ENCODE measurements at regions not wholly inside any gene's neighbourhood (a gene's known extent, or its start where the extent isn't known, plus 50 kb on each side); places are given as distances from the start of the nearest gene placed in this dataset.

DNA sequence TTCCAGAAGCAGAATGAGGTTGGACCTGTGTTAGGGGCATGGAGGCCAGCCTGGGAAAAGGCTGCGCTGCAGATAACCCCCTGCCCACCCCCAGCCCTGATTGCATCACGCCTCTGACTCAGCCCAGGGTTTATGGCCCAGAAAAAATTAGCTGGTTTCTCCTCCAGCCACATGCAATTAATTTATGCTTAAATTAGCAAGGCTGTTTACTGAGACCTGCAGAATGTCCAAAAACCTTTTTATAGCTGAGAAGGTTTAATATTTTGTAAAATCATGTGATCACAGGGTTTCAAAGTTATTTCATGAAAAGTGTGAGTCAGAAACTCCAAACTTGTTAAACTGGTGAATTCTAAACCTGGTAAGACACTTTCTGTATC is 123.1 kb upstream of the HDAC4 start:
- CTCF ChIA-PET, result no interaction called here
- POLR2A ChIA-PET, result no interaction called here
- DNase-seq (ENCODE audit: extremely low spot score), result no peak
- TF ChIP-seq, protein P1, sequence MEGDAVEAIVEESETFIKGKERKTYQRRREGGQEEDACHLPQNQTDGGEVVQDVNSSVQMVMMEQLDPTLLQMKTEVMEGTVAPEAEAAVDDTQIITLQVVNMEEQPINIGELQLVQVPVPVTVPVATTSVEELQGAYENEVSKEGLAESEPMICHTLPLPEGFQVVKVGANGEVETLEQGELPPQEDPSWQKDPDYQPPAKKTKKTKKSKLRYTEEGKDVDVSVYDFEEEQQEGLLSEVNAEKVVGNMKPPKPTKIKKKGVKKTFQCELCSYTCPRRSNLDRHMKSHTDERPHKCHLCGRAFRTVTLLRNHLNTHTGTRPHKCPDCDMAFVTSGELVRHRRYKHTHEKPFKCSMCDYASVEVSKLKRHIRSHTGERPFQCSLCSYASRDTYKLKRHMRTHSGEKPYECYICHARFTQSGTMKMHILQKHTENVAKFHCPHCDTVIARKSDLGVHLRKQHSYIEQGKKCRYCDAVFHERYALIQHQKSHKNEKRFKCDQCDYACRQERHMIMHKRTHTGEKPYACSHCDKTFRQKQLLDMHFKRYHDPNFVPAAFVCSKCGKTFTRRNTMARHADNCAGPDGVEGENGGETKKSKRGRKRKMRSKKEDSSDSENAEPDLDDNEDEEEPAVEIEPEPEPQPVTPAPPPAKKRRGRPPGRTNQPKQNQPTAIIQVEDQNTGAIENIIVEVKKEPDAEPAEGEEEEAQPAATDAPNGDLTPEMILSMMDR (IDR thresholded peaks at IDR 0.05; ENCODE audit: control extremely low read depth, extremely low read depth, low read depth, missing control alignments), result no peak

DNA sequence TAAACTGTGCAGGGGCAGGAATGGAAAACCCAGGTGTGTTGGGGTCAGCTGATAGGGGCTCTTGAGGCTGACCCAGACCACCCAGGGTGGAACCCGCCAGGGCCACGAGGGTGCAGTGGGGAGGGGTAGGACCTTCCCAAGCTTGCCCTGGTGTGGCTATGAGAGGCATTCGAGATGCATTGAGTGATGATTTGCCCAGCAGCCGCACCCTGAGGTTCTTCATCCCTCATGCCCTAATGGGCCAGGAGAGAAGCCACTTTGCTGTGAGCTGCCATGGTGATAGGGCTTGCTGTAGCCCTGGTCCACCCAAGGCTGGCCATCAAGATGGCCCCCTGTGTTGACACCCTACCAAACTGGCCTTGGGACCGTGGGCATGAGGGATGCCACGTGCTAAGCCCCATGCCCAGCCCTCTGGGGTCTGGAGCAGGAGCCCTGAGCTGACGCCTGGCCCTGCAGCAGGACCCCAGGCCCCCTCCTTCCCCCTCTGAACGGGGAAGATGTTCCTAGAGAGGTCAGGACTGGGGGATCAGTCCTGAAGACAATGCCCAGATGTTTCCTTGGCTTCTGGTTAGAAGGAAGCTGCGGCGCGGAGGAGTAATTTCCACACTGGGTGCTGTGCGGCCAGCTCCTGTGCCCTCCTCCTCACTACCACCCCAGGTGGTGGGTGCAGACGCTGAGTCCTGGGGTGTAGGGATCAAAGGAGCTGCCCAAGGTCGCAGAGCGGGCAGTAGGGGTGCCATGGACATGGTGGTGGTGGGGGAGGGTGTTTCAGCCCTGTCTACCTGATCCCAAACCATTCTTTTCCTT is 122.5 kb upstream of the HDAC4 start:
- ChIA-PET POLR2A (no interaction called here), CTCF (interaction anchor here (1.3 kb wide), 1 partner anchor 10 kb away, joined by 3 read pairs; no protein-coding TSS in a partner anchor)
- TF ChIP-seq, protein P1 (IDR thresholded peaks at IDR 0.05; ENCODE audit: control extremely low read depth, extremely low read depth, low read depth, missing control alignments), result no peak
- no peak for DNase-seq (ENCODE audit: extremely low spot score)

DNA sequence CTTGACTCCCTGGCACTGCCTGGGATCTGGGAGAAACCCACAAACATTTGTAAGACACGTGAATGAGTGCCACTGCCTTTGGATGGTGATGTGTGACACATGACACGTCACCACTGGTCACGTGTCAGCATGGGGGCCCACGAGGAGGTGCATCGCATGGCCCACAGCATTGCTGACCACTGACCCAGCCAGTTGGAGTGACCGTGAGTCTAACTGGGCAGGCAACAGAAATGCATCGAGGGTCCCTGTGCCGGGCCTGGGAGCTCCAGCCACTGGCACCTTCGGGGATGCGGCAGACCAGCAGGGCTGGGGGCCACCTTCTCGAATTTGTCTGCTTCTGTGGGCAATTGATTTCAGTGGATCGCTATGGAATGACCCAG is 121.9 kb upstream of the HDAC4 start:
- CTCF ChIA-PET, result interaction anchor here (1.3 kb wide), 1 partner anchor 11 kb away, joined by 3 read pairs; no protein-coding TSS in a partner anchor

DNA sequence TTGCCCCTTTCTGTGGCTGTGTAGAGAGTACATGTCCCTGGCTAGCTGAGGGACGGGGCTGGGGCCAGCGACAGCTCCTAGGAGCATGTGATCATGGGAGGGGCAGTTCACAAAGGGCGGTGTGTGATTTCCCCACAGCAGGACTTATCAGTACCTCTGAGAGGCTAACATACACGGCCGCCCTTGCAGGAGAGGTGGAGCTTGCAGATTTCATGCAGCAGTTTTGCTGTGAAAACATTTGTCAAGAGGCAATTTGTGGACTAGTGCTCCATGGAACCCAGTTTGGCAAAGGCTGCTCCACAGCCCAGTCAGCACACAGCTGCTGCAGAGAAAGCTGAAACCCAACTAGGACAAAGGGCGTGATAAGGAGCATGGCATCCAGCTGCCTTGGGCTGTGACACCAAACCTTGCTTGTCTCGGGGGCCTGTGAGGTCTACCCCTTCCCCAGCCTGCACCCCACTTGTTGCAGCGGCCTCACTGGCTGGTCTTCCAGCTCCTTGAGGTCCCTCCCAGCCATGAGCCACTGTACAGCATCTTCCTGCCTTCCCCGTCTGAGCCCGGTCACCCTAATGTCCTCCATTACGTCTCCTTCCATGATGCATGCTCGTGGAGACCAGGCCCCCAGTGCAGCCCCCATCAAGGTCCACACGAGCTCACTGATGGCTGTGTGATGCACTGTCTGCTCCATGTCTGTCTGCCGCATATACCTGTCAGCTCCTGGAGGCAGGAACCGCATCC is 121.4 kb upstream of the HDAC4 start:
- CTCF ChIA-PET, result interaction anchor here (1.3 kb wide), 1 partner anchor 11 kb away, joined by 3 read pairs; no protein-coding TSS in a partner anchor
- TF ChIP-seq, protein P1 (IDR thresholded peaks at IDR 0.05; ENCODE audit: control extremely low read depth, extremely low read depth, low read depth, missing control alignments), result no peak
- no peak for DNase-seq (ENCODE audit: extremely low spot score)
- POLR2A ChIA-PET, result no interaction called here

More for the DNA sequence above, 121.9 kb upstream of the HDAC4 start:
- POLR2A ChIA-PET, result no interaction called here
- TF ChIP-seq, protein P1 (IDR thresholded peaks at IDR 0.05; ENCODE audit: control extremely low read depth, extremely low read depth, low read depth, missing control alignments), result no peak
- DNase-seq (ENCODE audit: extremely low spot score), result no peak

DNA sequence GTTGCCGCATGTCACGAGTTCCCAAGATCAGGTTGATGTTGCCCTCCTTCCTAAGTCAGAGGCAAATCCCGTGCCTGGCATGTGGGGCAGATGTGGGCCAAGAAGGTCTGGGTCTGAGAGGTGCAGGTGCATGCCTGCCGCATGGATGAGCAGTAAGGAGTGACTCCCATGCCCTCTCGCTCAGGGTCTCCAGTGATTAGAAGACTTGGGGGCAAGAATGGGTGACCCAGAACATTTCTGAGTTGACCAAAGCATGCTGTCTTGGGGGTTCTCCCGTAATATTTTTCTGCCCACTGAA is 120.6 kb upstream of the HDAC4 start:
- ChIA-PET POLR2A (no interaction called here), CTCF (no interaction called here)
- TF ChIP-seq, protein P1 (IDR thresholded peaks at IDR 0.05; ENCODE audit: control extremely low read depth, extremely low read depth, low read depth, missing control alignments), result no peak
- no peak for DNase-seq (ENCODE audit: extremely low spot score)

DNA sequence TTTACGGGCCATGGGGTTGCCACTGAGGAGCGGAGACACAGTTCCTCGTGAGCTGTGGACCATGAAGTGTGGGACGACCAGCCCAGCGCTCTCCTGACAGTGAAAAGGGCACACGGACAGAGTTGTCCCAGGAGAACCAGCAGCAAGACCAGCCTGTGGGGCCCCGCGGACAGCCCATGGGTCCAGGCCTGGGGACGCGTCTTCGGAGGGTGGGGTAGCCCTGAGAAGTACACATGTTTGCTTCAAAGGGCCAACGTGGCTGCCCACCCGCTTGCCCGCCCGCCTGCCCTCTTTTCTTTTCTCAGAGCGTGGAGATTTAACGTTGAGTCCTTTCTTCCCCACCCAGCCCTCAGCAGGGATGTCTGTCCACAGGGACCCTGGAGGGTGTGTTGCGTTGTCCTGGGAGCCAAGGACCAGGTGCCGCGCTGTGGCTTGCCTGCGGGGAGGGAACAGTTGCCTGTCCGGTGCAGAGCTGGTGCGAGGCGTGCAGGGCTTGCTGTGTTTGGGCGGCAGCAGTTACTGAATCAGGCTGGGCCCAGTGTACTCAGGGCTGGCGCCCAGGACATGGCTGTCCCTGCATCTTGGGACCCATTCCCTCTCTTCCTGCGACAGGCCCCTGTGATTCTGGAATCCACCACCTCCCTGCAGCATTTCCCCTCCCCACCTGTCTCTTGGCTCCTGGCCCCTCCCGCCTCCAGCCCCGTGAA is 120.1 kb upstream of the HDAC4 start:
- TF ChIP-seq, protein P1 (IDR thresholded peaks at IDR 0.05; ENCODE audit: control extremely low read depth, extremely low read depth, low read depth, missing control alignments), result no peak
- POLR2A ChIA-PET, result no interaction called here
- DNase-seq (ENCODE audit: extremely low spot score), result no peak
- CTCF ChIA-PET, result interaction anchor here (1.7 kb wide), 1 partner anchor 21 kb away, joined by 3 read pairs; no protein-coding TSS in a partner anchor

Measured in GM10248 (cell line).